ENCODE measurements at regions not wholly inside any gene's neighbourhood (a gene's known extent, or its start where the extent isn't known, plus 50 kb on each side); places are given as distances from the start of the nearest gene placed in this dataset.

DNA sequence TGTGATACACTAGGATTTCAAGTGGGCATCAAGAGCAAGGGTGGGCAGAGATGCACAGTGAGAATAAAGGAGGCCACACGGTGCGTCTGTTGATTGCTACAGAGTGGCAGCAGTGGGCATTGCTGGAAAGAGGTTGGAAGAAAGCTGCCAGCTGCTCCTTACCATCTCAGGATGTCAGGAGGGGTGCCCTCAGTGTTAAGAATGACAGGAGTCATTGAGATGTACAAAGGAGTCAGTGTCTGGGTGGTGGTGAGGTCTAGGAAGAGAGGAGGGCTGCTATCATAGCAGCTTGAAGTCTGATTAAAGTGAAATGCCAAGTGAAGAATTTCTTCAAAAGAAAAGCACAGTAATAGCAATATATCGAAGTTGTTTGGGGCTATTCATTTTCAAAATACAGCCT is 992.7 kb downstream of the TTLL7 start:
- Histone ChIP-seq H3K4me1 (peaks cover 0 to 6% (median under 1%) of the 10 kb centered on the region in 3 donors), H3K9me3 (no peaks in the 10 kb centered on the region), H3K27me3 (no peaks in the 10 kb centered on the region), H3K27ac (no peak overlapping the region), H3K36me3 (no peaks in the 10 kb centered on the region), H3K4me3 (no peak overlapping the region)
- intact Hi-C loops (cut with DNase I): no loop called here
- TF ChIP-seq POLR2A (IDR thresholded peaks at IDR 0.05): no peak
- no peak for TF ChIP-seq CTCF (IDR thresholded peaks at IDR 0.05)
- DNase-seq: no peak
- WGBS, 2 donors: 85 to 92% methylated on average over 3 of the region's 3 CpGs

- H3K27me3 ChIP-seq: no peaks in the 10 kb centered on the region
- 83 to 85% methylated on average over 4 of the region's 4 CpGs for WGBS, 2 donors
- TF ChIP-seq CTCF (IDR thresholded peaks at IDR 0.05) (no peak), POLR2A (IDR thresholded peaks at IDR 0.05) (no peak)
- DNase-seq: no peak
- intact Hi-C loops (cut with DNase I): no loop called here
- no peaks in the 10 kb centered on the region for H3K36me3 ChIP-seq
- H3K4me3 ChIP-seq: no peak overlapping the region
- no peak overlapping the region for H3K27ac ChIP-seq
- no peaks in the 10 kb centered on the region for H3K4me1 ChIP-seq
- no peaks in the 10 kb centered on the region for H3K9me3 ChIP-seq
Observed at GRCh38 chr1:83000286-83000685, 998.6 kb downstream of the TTLL7 start.

DNA sequence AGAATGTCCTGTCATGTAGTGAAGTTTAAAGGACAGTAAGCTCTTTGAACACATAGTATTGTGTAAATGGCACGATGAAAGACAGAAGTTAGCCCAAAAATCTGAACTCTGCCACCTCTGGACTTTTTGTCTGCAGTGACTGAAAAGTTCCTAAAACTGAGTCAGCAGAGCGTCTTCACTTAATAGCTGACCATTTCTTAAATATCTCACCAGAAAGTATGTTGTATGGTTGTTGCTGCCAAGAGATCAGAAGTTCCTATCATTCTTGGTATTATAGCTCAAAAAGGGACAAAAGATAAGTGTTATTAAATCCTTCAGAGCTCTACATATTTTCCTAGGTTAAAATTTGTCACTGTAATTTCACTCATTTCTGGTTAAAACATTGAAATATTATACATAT is 1003.0 kb downstream of the TTLL7 start:
- intact Hi-C loops (cut with DNase I): no loop called here
- Histone ChIP-seq H3K9me3 (no peaks in the 10 kb centered on the region), H3K27ac (no peak overlapping the region), H3K36me3 (no peaks in the 10 kb centered on the region), H3K27me3 (no peaks in the 10 kb centered on the region), H3K4me1 (peaks cover 0 to 6% (median 4%) of the 10 kb centered on the region in 3 donors), H3K4me3 (no peak overlapping the region)
- DNase-seq: no peak
- 72 to 77% methylated on average over 2 of the region's 2 CpGs for WGBS, 2 donors
- no peak for TF ChIP-seq POLR2A (IDR thresholded peaks at IDR 0.05)
- no peak for TF ChIP-seq CTCF (IDR thresholded peaks at IDR 0.05)

GRCh38 chr1:82994616-82995263 is 1004.2 kb downstream of the TTLL7 start:
- H3K4me3 ChIP-seq: no peak overlapping the region
- no peak for DNase-seq
- TF ChIP-seq CTCF (IDR thresholded peaks at IDR 0.05): no peak
- no peak for TF ChIP-seq POLR2A (IDR thresholded peaks at IDR 0.05)
- no peaks in the 10 kb centered on the region for H3K36me3 ChIP-seq
- intact Hi-C loops (cut with DNase I): no loop called here
- no peaks in the 10 kb centered on the region for H3K27me3 ChIP-seq
- WGBS, 2 donors: 27 to 46% methylated on average over 3 of the region's 3 CpGs
- no peaks in the 10 kb centered on the region for H3K9me3 ChIP-seq
- no peak overlapping the region for H3K27ac ChIP-seq
- H3K4me1 ChIP-seq: peaks cover 0 to 6% (median 4%) of the 10 kb centered on the region in 3 donors

DNA sequence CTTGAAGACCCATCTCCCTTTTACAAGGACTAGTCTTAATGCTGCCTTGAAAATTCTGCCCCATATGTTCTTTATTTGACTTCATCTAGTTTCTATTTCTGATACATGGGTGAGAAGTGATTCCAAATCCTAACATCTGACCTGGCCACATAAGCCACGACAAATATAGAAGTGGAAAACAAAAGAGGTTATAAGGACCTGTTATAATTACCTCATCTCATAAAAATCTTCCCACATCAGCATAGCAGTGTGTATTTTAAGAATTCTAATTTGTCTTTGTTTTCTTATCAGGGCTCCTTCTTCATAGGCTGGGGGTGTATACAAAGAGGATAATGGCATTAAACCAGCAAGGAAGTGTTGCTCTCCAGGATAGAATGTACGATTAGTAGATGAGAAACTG is 1007.4 kb downstream of the TTLL7 start:
- no peak for DNase-seq
- Histone ChIP-seq H3K27ac (no peak overlapping the region), H3K4me1 (peaks cover 0 to 6% (median 4%) of the 10 kb centered on the region in 3 donors), H3K27me3 (no peaks in the 10 kb centered on the region), H3K4me3 (no peak overlapping the region), H3K9me3 (no peaks in the 10 kb centered on the region), H3K36me3 (no peaks in the 10 kb centered on the region)
- TF ChIP-seq CTCF (IDR thresholded peaks at IDR 0.05) (no peak), POLR2A (IDR thresholded peaks at IDR 0.05) (no peak)
- intact Hi-C loops (cut with DNase I): no loop called here
- 58 to 68% methylated on average over 2 of the region's 2 CpGs for WGBS, 2 donors
